H9 (cell line): ENCODE measurements at regions not wholly inside any gene's neighbourhood (a gene's known extent, or its start where the extent isn't known, plus 50 kb on each side); places are given as distances from the start of the nearest gene placed in this dataset.

Experiments
- DNase-seq: peaks from one replicate; pipeline ENCODE4 v3.0.0-alpha.2; 2017
- H2AFZ ChIP-seq: one replicate; pipeline ENCODE4 v1.6.1; 2013; ENCODE audit warnings: mild to moderate bottlenecking, low read length, control low read depth, moderate library complexity
- H2AK5ac ChIP-seq: 2 replicates; pipeline ENCODE4 v1.6.1; 2013; ENCODE audit warnings: low read length, control low read depth, mixed read lengths; ENCODE audit not compliant: insufficient read length
- H2BK120ac ChIP-seq: one replicate; pipeline ENCODE4 v1.6.1; 2013; ENCODE audit warnings: low read depth, mild to moderate bottlenecking, low read length, control low read depth, inconsistent platforms; ENCODE audit not compliant: poor library complexity, severe bottlenecking
- H2BK12ac ChIP-seq: 2 replicates; pipeline ENCODE4 v1.6.1; 2013; ENCODE audit warnings: low read length, control low read depth, mixed read lengths, low read depth; ENCODE audit not compliant: insufficient read length
- H2BK15ac ChIP-seq: 2 replicates; pipeline ENCODE4 v1.6.1; 2013; ENCODE audit warnings: low read depth, low read length, control low read depth
- H2BK20ac ChIP-seq: one replicate; pipeline ENCODE4 v1.6.1; 2013; ENCODE audit warnings: low read depth, mild to moderate bottlenecking, low read length, control low read depth, inconsistent platforms; ENCODE audit not compliant: poor library complexity, severe bottlenecking
- H2BK5ac ChIP-seq: 2 replicates; pipeline ENCODE4 v1.6.1; 2013; ENCODE audit warnings: low read length, control low read depth, mixed read lengths; ENCODE audit not compliant: insufficient read length
- H3K14ac ChIP-seq: 2 replicates; pipeline ENCODE4 v1.6.1; 2013; ENCODE audit warnings: low read length, control low read depth; ENCODE audit not compliant: insufficient read depth
- H3K18ac ChIP-seq: 2 replicates; pipeline ENCODE4 v1.6.1; 2013; ENCODE audit warnings: low read depth, mild to moderate bottlenecking, mixed read lengths, low read length, control low read depth; ENCODE audit not compliant: insufficient read length
- H3K23ac ChIP-seq: 2 replicates; pipeline ENCODE4 v1.6.1; 2013; ENCODE audit warnings: low read length, control low read depth, mixed read lengths, low read depth; ENCODE audit not compliant: insufficient read length
- H3K23me2 ChIP-seq: 2 replicates; pipeline ENCODE4 v1.6.1; 2013; ENCODE audit warnings: low read depth, mild to moderate bottlenecking, mixed read lengths, low read length, control low read depth; ENCODE audit not compliant: insufficient read length, poor library complexity, severe bottlenecking
- H3K27ac ChIP-seq: 2 replicates; pipeline ENCODE4 v1.5.1; 2013; ENCODE audit warnings: low read length, control low read depth, mixed read lengths, low read depth; ENCODE audit not compliant: insufficient read length
- H3K27me3 ChIP-seq: 2 replicates; pipeline ENCODE4 v1.6.1; 2013; ENCODE audit warnings: low read length, control low read depth, inconsistent platforms; ENCODE audit not compliant: insufficient read depth
- H3K4ac ChIP-seq: 2 replicates; pipeline ENCODE4 v1.6.1; 2013; ENCODE audit warnings: low read depth, mild to moderate bottlenecking, control low read depth, inconsistent platforms, low read length, moderate library complexity
- H3K4me1 ChIP-seq: 2 replicates; pipeline ENCODE4 v1.6.1; 2013; ENCODE audit warnings: low read length, control low read depth, inconsistent platforms; ENCODE audit not compliant: insufficient read depth
- H3K4me2 ChIP-seq: 2 replicates; pipeline ENCODE4 v1.6.1; 2013; ENCODE audit warnings: low read length, control low read depth, mixed read lengths; ENCODE audit not compliant: insufficient read length, insufficient read depth
- H3K56ac ChIP-seq: 2 replicates; pipeline ENCODE4 v1.6.1; 2013; ENCODE audit warnings: low read depth, mild to moderate bottlenecking, mixed read lengths, low read length, control low read depth; ENCODE audit not compliant: insufficient read length
- H3K79me1 ChIP-seq: 2 replicates; pipeline ENCODE4 v1.6.1; 2013; ENCODE audit warnings: low read depth, mild to moderate bottlenecking, moderate library complexity, low read length, control low read depth, inconsistent platforms; ENCODE audit not compliant: insufficient read depth, poor library complexity, severe bottlenecking
- H3K79me2 ChIP-seq: 2 replicates; pipeline ENCODE4 v1.6.1; 2013; ENCODE audit warnings: low read length, control low read depth, inconsistent platforms; ENCODE audit not compliant: insufficient read depth
- H3K9ac ChIP-seq: 2 replicates; pipeline ENCODE4 v1.6.1; 2013; ENCODE audit warnings: low read length, control low read depth, mixed read lengths; ENCODE audit not compliant: insufficient read length; ENCODE audit errors: extremely low read depth
- H3K9me3 ChIP-seq: one replicate; pipeline ENCODE4 v1.6.1; 2013; ENCODE audit warnings: low read depth, low read length, inconsistent platforms; ENCODE audit not compliant: control insufficient read depth
- H3T11ph ChIP-seq: one replicate; pipeline ENCODE4 v1.6.1; 2013; ENCODE audit warnings: mild to moderate bottlenecking, low read length, control low read depth, inconsistent platforms
- H4K20me1 ChIP-seq: one replicate; pipeline ENCODE4 v1.6.1; 2013; ENCODE audit not compliant: control insufficient read depth, insufficient read length, insufficient read depth
- H4K5ac ChIP-seq: 2 replicates; pipeline ENCODE4 v1.6.1; 2013; ENCODE audit warnings: low read depth, mild to moderate bottlenecking, mixed read lengths, low read length, control low read depth; ENCODE audit not compliant: insufficient read length
- H4K8ac ChIP-seq: replicated peaks from 2 replicates; pipeline ENCODE4 v1.6.1; 2013; ENCODE audit warnings: low read length, control low read depth, mixed read lengths, low read depth; ENCODE audit not compliant: insufficient read length
- H4K91ac ChIP-seq: 2 replicates; pipeline ENCODE4 v1.6.1; 2013; ENCODE audit warnings: low read depth, mild to moderate bottlenecking, moderate library complexity, mixed read lengths, low read length, control low read depth; ENCODE audit not compliant: insufficient read length
- H3K27ac Mint-ChIP-seq, 3 experiments: 2 replicates in 2 of 3; 3 replicates in 1 of 3; pipeline ENCODE4 v1.8.0; 2020 to 2021; ENCODE audit warnings: mixed read lengths in 3 of 3, mild to moderate bottlenecking in 1 of 3, moderate library complexity in 1 of 3
- H3K27me3 Mint-ChIP-seq: 2 replicates; pipeline ENCODE4 v1.8.0; 2021; ENCODE audit warnings: low read depth, mild to moderate bottlenecking, moderate library complexity, mixed read lengths
- H3K36me3 Mint-ChIP-seq, 3 experiments: 2 replicates in 2 of 3; 3 replicates in 1 of 3; pipeline ENCODE4 v1.8.0; 2020 to 2021; ENCODE audit warnings: low read depth in 3 of 3, mixed read lengths in 3 of 3; ENCODE audit not compliant: insufficient read depth in 1 of 3
- H3K4me1 Mint-ChIP-seq, 2 experiments: 2 replicates each; pipeline ENCODE4 v1.8.0; 2020; ENCODE audit warnings: mixed read lengths in 2 of 2
- H3K4me3 Mint-ChIP-seq, 2 experiments: 2 replicates in 1 of 2; 3 replicates in 1 of 2; pipeline ENCODE4 v1.8.0; 2020 to 2021; ENCODE audit warnings: mild to moderate bottlenecking in 2 of 2, mixed read lengths in 2 of 2, moderate library complexity in 1 of 2
- H3K9me3 Mint-ChIP-seq, 2 experiments: 2 replicates in 1 of 2; 3 replicates in 1 of 2; pipeline ENCODE4 v1.8.0; 2020; ENCODE audit warnings: mild to moderate bottlenecking in 2 of 2, mixed read lengths in 2 of 2, moderate library complexity in 1 of 2
- WGBS: extraction: QIAGEN DNeasy Blood & Tissue Kit; methylation state at CpG from one replicate; pipeline ENCODE4 v1.1.7; 2013; ENCODE audit warnings: missing lambda C conversion rate, low lambda C conversion rate, mixed read lengths; ENCODE audit not compliant: insufficient read length; ENCODE audit errors: extremely low coverage; 5-methylcytosine and 5-hydroxymethylcytosine counted together
- TF ChIP-seq, protein P1 (sequence below): fragments of 200-600 bp; sonication (generic); conservative IDR thresholded peaks from 3 replicates; pipeline ENCODE4 v1.8.0; 2021; ENCODE audit warnings: antibody characterized with exemption, mild to moderate bottlenecking

DNA sequence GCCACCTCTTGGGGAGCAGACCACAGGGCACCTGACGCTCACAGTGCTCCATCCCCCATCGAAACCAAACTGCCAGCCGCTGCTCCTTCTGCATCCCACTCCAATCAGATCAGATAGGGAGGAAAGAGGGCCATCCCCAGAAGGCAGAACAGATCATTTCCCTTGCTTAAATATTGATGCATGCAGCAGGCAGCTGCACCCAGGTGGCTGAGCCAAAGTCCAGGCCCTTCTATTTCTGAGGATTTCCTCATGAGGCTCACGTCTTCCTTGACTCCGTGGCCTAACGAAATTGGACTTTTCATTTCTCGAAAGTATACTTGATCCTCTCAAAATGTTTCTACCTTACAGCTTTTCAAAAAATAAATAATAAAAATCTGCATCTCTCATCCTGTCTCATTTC lies 239.2 kb downstream of the ATG4C start:
- no peak overlapping the region for H4K8ac ChIP-seq
- no peaks in the 10 kb centered on the region for H3K27me3 ChIP-seq
- no peak overlapping the region for H3K4ac ChIP-seq
- H3K56ac ChIP-seq = no peak overlapping the region
- H2BK12ac ChIP-seq = no peak overlapping the region
- no peak overlapping the region for H4K5ac ChIP-seq
- H2AFZ ChIP-seq = no peak overlapping the region
- no peak overlapping the region for H2BK20ac ChIP-seq
- no peaks in the 10 kb centered on the region for H3K23me2 ChIP-seq
- H2BK5ac ChIP-seq = no peak overlapping the region
- Mint-ChIP-seq H3K27ac (no peak overlapping the region), H3K27me3 (no peaks in the 10 kb centered on the region), H3K36me3 (no peaks in the 10 kb centered on the region; a peak in 1 of 7 replicates), H3K4me1 (peaks cover 1 to 7% of the 10 kb centered on the region in 2 experiments; a peak in 2 of 4 replicates), H3K4me3 (no peak overlapping the region), H3K9me3 (no peaks in the 10 kb centered on the region)
- no peak overlapping the region for H2BK120ac ChIP-seq
- no peak overlapping the region for H2AK5ac ChIP-seq
- H3K9ac ChIP-seq = no peak overlapping the region
- H4K20me1 ChIP-seq = no peaks in the 10 kb centered on the region
- no peak for DNase-seq
- no peaks in the 10 kb centered on the region for H3K79me1 ChIP-seq
- no CpG with 5 or more reads among the region's 7 CpGs for WGBS
- no peak overlapping the region for H3K27ac ChIP-seq
- no peak overlapping the region for H4K91ac ChIP-seq
- H3K79me2 ChIP-seq = no peaks in the 10 kb centered on the region
- no peak overlapping the region for H3K23ac ChIP-seq
- H2BK15ac ChIP-seq = no peak overlapping the region
- TF ChIP-seq, protein P1, sequence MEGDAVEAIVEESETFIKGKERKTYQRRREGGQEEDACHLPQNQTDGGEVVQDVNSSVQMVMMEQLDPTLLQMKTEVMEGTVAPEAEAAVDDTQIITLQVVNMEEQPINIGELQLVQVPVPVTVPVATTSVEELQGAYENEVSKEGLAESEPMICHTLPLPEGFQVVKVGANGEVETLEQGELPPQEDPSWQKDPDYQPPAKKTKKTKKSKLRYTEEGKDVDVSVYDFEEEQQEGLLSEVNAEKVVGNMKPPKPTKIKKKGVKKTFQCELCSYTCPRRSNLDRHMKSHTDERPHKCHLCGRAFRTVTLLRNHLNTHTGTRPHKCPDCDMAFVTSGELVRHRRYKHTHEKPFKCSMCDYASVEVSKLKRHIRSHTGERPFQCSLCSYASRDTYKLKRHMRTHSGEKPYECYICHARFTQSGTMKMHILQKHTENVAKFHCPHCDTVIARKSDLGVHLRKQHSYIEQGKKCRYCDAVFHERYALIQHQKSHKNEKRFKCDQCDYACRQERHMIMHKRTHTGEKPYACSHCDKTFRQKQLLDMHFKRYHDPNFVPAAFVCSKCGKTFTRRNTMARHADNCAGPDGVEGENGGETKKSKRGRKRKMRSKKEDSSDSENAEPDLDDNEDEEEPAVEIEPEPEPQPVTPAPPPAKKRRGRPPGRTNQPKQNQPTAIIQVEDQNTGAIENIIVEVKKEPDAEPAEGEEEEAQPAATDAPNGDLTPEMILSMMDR = no peak
- H3K14ac ChIP-seq = no peak overlapping the region
- H3K18ac ChIP-seq = no peak overlapping the region
- no peaks in the 10 kb centered on the region for H3K4me1 ChIP-seq
- H3T11ph ChIP-seq = no peak overlapping the region
- no peak overlapping the region for H3K4me2 ChIP-seq
- H3K9me3 ChIP-seq = no peaks in the 10 kb centered on the region
